NCI-H2029 treated with DMSO at 0.1 percent for 48 hours (cell line): ENCODE measurements at regions not wholly inside any gene's neighbourhood (a gene's known extent, or its start where the extent isn't known, plus 50 kb on each side); places are given as distances from the start of the nearest gene placed in this dataset.
"Not testable (repeated sequence)": the region's sequence is repeated elsewhere in the genome, so short reads cannot be mapped to it uniquely, and the experiment has no call there.

Experiments used
- DNase-seq: peaks from one replicate; lab custom pipeline; 2025; lab: John Stamatoyannopoulos, UW

- DNase-seq = no peak
Measured at GRCh38 chr3:90069748-90070147, 962.3 kb downstream of the EPHA3 start.

GRCh38 chr3:90076136-90076535 lies 968.7 kb downstream of the EPHA3 start:
- DNase-seq = no peak

- no peak for DNase-seq
Measured at GRCh38 chr3:90080988-90081387, 973.6 kb downstream of the EPHA3 start.

GRCh38 chr3:90086297-90086696 lies 978.9 kb downstream of the EPHA3 start:
- DNase-seq = not testable (repeated sequence)

- no peak for DNase-seq
Measured at GRCh38 chr3:90087703-90088102, 980.3 kb downstream of the EPHA3 start.

- no peak for DNase-seq
Measured at GRCh38 chr3:90091549-90091948, 984.1 kb downstream of the EPHA3 start.

- DNase-seq = no peak
Measured at GRCh38 chr3:90092994-90093393, 985.6 kb downstream of the EPHA3 start.

- no peak for DNase-seq
Measured at GRCh38 chr3:90095811-90096210, 988.4 kb downstream of the EPHA3 start.

GRCh38 chr3:90099493-90099892 lies 992.1 kb downstream of the EPHA3 start:
- DNase-seq = no peak

- DNase-seq = no peak
Measured at GRCh38 chr3:90102146-90102545, 994.7 kb downstream of the EPHA3 start.

- no peak for DNase-seq
Measured at GRCh38 chr3:90121326-90121725, 1013.9 kb downstream of the EPHA3 start.

- DNase-seq = no peak
Measured at GRCh38 chr3:90128391-90128790, 1021.0 kb downstream of the EPHA3 start.

GRCh38 chr3:90129730-90130129 lies 1022.3 kb downstream of the EPHA3 start:
- no peak for DNase-seq

- no peak for DNase-seq
Measured at GRCh38 chr3:90132197-90132596, 1024.8 kb downstream of the EPHA3 start.

GRCh38 chr3:90134090-90134489 lies 1026.7 kb downstream of the EPHA3 start:
- DNase-seq = no peak

GRCh38 chr3:90136456-90137191 lies 1029.2 kb downstream of the EPHA3 start:
- DNase-seq = no peak

- no peak for DNase-seq
Measured at GRCh38 chr3:90145094-90145860, 1037.9 kb downstream of the EPHA3 start.

- no peak for DNase-seq
Measured at GRCh38 chr3:90180096-90180495, 1072.7 kb downstream of the EPHA3 start.

GRCh38 chr3:90180543-90180942 lies 1073.1 kb downstream of the EPHA3 start:
- no peak for DNase-seq

- peak; percentile 12 for DNase-seq
Measured at GRCh38 chr3:90182291-90182976, 1075.0 kb downstream of the EPHA3 start.

GRCh38 chr3:90184861-90185260 lies 1077.4 kb downstream of the EPHA3 start:
- no peak for DNase-seq

- not testable (repeated sequence) for DNase-seq
Measured at GRCh38 chr3:90197383-90197782, 1090.0 kb downstream of the EPHA3 start.

- DNase-seq = not testable (repeated sequence)
Measured at GRCh38 chr3:90202931-90203330, 1095.5 kb downstream of the EPHA3 start.
